ENCODE measurements at regions not wholly inside any gene's neighbourhood (a gene's known extent, or its start where the extent isn't known, plus 50 kb on each side); places are given as distances from the start of the nearest gene placed in this dataset.

DNA sequence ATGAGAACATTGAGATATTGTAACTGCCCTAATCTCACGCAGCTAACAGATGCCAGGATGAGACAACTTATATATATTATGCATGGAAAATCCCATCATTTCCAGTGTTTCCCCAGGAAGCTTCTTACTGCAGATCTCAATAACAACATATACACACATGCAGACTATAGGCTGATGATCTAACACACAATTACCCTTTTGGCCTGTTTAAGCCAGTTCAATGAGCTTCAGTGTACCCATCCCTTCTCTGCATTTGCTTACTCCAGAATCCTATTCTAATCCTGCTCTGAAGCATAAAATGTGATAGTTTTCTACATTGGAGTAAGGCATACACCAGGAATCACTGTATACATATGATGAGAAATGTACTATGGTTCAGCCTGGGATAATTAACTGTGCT lies 489.4 kb downstream of the SUCLA2 start:
- intact Hi-C loops (cut with micrococcal nuclease) = no loop called here
- Mint-ChIP-seq H3K27ac (no peak overlapping the region), H3K4me3 (no peak overlapping the region), H3K9me3 (peaks cover 12% of the 10 kb centered on the region), H3K4me1 (ENCODE audit: low read depth) (no peaks in the 10 kb centered on the region), H3K36me3 (no peaks in the 10 kb centered on the region), H3K27me3 (no peaks in the 10 kb centered on the region)
- DNase-seq = no peak
- ChIA-PET POLR2A (no interaction called here), CTCF (no interaction called here)

DNA sequence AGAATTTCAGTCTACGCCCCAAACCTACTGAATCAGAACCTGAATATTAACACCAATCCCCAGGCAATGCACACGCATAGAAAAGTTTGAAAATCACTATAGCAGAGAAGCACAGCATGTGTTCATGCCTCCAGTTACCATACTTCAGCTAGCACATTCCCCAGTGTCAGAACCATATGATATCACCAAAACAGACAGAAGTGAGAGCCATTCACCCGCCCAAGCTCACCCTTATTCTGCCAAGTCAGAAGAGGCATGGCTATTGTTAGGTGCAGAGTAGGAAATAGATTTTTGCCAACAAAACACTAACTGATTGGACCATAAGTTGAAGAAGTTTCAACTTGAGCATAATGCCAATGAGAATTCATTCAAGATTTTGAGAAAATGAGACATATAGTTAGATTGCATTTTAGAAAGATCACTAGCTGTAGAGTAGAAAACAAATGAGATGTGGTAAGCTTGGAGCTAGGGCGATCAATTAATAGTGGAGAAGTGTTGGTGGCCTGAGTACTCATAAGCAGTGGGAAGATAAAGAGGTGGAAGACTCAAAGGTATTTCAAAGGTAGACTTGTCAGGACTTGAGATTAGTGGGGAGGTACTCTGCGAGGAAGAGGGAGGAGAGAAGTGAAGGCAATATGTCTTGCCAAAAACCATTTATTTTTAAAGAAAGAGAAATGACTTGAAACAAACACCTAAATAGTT lies 492.4 kb downstream of the SUCLA2 start:
- Mint-ChIP-seq H3K36me3 (no peaks in the 10 kb centered on the region), H3K9me3 (no peaks in the 10 kb centered on the region), H3K4me3 (no peak overlapping the region), H3K4me1 (ENCODE audit: low read depth) (no peaks in the 10 kb centered on the region), H3K27me3 (no peaks in the 10 kb centered on the region), H3K27ac (no peak overlapping the region)
- no peak for DNase-seq
- ChIA-PET POLR2A (no interaction called here), CTCF (no interaction called here)
- intact Hi-C loops (cut with micrococcal nuclease) = no loop called here

DNA sequence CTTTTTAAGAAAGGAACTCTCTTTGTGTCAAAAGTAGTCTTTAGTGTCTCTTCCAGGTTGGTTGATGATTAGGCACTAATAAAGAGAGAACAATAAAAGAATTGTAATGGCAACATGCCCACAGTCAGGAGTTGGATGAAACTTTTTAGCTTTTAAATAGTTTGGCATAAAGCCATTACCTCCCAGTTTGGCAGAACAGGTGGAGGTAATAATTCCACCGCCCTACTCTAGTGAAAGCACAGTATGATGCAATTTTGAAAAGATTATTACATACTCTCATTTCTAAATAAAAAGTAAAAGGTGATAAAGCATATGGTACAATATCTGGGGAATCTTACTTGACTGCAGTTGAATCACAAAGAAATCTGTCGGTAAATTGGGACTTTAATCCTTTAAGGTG lies 497.6 kb downstream of the SUCLA2 start:
- intact Hi-C loops (cut with micrococcal nuclease) = no loop called here
- no peak for DNase-seq
- Mint-ChIP-seq H3K9me3 (no peaks in the 10 kb centered on the region), H3K4me3 (no peak overlapping the region), H3K27ac (no peak overlapping the region), H3K27me3 (no peaks in the 10 kb centered on the region), H3K4me1 (ENCODE audit: low read depth) (no peaks in the 10 kb centered on the region), H3K36me3 (no peaks in the 10 kb centered on the region)
- CTCF ChIA-PET = interaction anchor here (0.6 kb wide), 2 partner anchors 47 to 374 kb away, joined by 3 read pairs; no protein-coding TSS in a partner anchor
- POLR2A ChIA-PET = no interaction called here

DNA sequence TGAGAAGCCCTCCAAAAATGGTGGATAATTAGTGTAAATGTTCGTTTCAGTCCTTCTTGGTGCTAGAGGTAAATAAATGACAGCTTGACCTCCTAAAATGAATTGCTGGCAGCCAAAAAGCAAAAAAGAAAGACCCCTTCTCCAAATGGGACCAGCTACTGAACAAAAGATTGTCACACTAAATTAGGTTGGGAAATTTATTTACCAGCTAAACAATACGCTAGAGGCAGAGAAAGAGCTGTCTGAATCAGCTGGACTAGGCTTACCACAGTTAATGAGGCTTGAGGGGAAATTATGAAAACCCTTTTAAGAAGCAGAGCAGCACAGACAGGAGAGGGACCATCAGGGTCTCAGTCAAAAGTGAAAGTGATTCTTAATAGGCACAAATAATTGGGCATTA lies 498.9 kb downstream of the SUCLA2 start:
- Mint-ChIP-seq H3K4me1 (ENCODE audit: low read depth) (no peaks in the 10 kb centered on the region), H3K36me3 (no peaks in the 10 kb centered on the region), H3K27me3 (no peaks in the 10 kb centered on the region), H3K9me3 (no peaks in the 10 kb centered on the region), H3K27ac (no peak overlapping the region), H3K4me3 (no peak overlapping the region)
- DNase-seq = no peak
- ChIA-PET POLR2A (no interaction called here), CTCF (no interaction called here)
- intact Hi-C loops (cut with micrococcal nuclease) = no loop called here

DNA sequence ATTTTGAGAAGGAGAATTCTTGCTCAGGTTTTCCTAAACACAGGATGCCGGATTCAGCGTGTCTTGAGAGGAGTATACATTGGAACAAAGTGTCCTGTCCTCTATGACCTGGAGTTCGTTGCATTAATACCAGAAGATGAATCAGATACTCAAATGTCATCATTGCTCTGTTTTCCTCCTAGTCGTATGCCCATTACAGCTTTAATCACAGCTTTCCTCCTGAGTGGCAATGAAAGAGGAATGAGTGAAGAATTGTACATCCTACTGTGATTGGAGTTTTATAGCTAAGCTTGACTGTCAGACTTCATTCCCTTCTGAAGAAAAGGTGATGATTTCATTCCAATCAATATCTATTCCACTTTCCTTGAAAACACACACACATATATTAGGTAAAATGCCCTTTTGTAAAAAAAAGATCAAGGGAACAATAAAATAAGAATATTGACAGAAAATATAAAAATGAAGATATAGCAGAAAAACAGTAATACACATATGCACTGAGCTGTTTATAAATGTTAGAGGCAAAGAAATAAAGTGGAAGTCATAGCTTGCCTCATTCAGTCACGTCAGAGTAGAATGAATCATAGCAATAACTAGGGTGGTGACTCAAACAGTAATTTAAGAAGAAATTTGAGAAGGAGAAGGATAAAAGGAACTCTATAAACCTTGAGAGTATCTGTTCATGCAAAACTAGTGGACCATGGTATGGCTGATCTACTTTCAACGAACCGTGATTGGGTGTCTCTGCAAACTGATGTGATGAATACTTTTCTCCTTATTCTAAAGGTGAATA lies 501.5 kb downstream of the SUCLA2 start:
- no peaks in the 10 kb centered on the region for H3K27me3 Mint-ChIP-seq
- no peaks in the 10 kb centered on the region for H3K4me1 Mint-ChIP-seq (ENCODE audit: low read depth)
- H3K4me3 Mint-ChIP-seq = no peak overlapping the region
- POLR2A ChIA-PET = no interaction called here
- H3K36me3 Mint-ChIP-seq = no peaks in the 10 kb centered on the region
- intact Hi-C loops (cut with micrococcal nuclease) = no loop called here
- no peak for DNase-seq
- no peaks in the 10 kb centered on the region for H3K9me3 Mint-ChIP-seq
- no peak overlapping the region for H3K27ac Mint-ChIP-seq
- CTCF ChIA-PET = no interaction called here

DNA sequence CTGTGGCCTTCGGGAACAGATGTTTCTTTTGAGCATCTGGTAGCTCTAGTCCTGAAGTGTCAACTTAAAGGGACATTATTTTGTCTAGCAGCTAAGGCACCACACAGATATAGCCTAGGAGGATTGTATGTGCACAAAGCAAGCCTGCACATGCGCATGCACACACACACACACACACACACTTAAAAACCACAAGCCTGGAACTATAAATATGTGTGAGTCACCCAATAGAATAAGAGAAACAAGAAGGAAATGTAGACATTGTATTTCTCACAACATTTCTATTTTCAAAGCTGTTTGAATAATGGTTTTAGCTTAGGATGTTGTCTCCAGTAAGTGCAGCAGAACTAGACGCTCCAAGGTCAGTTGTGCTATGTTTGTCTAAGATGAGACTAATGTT lies 516.5 kb downstream of the SUCLA2 start:
- ChIA-PET POLR2A (no interaction called here), CTCF (no interaction called here)
- Mint-ChIP-seq H3K4me3 (no peak overlapping the region), H3K4me1 (ENCODE audit: low read depth) (no peaks in the 10 kb centered on the region), H3K27ac (no peak overlapping the region), H3K36me3 (no peaks in the 10 kb centered on the region), H3K27me3 (no peaks in the 10 kb centered on the region), H3K9me3 (peaks cover 3% of the 10 kb centered on the region)
- intact Hi-C loops (cut with micrococcal nuclease) = no loop called here
- no peak for DNase-seq

DNA sequence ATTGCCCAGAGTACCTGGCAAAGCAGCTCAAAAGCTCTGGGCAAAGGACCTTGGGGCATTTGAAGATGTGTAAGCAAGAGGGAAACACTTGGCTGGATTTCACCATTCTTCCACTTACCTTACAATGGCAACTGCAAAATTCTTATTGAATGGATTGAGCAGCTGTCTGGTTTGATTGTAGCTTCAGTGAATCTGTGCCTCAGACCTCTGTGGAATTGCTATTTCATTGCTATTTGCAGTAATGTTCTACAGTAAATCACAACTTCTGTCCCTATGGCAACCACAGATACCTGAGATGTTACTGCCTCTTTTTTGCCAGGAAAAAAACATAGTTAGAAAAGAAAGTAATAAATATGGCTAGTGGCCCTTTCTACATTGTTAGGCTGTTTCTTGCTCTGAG lies 519.5 kb downstream of the SUCLA2 start:
- Mint-ChIP-seq H3K36me3 (no peaks in the 10 kb centered on the region), H3K27me3 (no peaks in the 10 kb centered on the region), H3K9me3 (peaks cover 9% of the 10 kb centered on the region), H3K4me1 (ENCODE audit: low read depth) (no peaks in the 10 kb centered on the region), H3K4me3 (no peak overlapping the region), H3K27ac (no peak overlapping the region)
- ChIA-PET POLR2A (no interaction called here), CTCF (no interaction called here)
- no peak for DNase-seq
- intact Hi-C loops (cut with micrococcal nuclease) = no loop called here

DNA sequence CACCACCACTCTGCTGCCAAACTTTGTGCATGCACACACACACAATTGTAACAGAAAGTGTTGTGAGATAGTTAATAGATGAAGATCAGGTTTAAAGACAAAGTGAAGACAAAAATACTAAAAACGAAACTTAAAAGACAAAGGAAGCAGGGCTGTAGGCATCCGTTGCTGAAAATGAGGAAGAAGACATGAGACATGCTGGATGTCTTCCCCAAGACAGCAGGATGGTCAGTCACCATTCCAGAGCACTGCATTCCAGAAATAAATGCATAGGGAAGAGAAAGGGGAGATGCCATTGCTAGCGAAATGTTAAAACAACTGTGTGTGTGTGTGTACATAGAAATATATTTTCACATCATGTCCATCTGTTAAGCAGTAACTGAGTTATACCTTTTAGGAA lies 520.1 kb downstream of the SUCLA2 start:
- H3K4me1 Mint-ChIP-seq (ENCODE audit: low read depth) = no peaks in the 10 kb centered on the region
- POLR2A ChIA-PET = no interaction called here
- H3K9me3 Mint-ChIP-seq = peaks cover 9% of the 10 kb centered on the region
- CTCF ChIA-PET = no interaction called here
- H3K27ac Mint-ChIP-seq = no peak overlapping the region
- H3K4me3 Mint-ChIP-seq = no peak overlapping the region
- no peaks in the 10 kb centered on the region for H3K36me3 Mint-ChIP-seq
- H3K27me3 Mint-ChIP-seq = no peaks in the 10 kb centered on the region
- intact Hi-C loops (cut with micrococcal nuclease) = no loop called here
- DNase-seq = no peak

DNA sequence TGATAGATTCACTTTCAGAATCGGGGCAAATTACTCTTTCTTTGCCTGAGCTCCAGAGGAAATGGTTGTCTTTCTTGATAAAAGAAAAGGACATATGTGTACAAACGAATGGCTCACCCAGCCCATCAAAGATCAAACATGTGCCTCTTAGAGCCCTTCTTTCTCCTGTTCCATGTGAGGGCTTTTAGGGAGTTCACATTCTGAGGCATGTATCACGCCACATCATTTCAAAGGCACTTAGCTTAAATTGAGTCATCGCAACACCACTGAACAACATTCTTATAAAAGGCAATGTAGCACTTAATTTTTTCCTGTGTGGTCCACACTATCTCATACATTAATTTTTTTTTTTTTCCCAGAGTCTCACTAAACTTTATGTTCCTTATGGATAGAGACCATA lies 521.0 kb downstream of the SUCLA2 start:
- peaks cover 9% of the 10 kb centered on the region for H3K9me3 Mint-ChIP-seq
- H3K4me1 Mint-ChIP-seq (ENCODE audit: low read depth) = no peaks in the 10 kb centered on the region
- POLR2A ChIA-PET = no interaction called here
- no peak overlapping the region for H3K27ac Mint-ChIP-seq
- H3K4me3 Mint-ChIP-seq = no peak overlapping the region
- H3K36me3 Mint-ChIP-seq = no peaks in the 10 kb centered on the region
- H3K27me3 Mint-ChIP-seq = no peaks in the 10 kb centered on the region
- no peak for DNase-seq
- CTCF ChIA-PET = no interaction called here
- intact Hi-C loops (cut with micrococcal nuclease) = no loop called here

DNA sequence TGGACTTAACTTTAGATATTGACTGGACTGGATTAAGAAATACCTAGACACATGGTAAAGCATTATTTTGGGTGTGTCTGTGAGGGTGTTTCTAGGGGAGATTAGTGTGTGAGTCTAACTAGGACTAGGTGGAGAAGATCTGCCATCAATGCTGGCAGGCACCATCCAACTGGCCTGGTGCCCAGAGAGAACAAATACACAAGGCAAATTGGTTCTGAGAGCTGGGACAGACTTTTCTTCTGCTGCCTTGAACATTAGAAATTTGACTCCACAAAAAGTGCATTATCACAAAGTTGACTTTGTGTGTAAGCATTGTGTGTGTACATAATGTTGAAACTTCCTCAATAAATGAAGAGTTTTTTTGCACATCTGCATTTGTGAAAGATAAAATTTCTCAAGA lies 522.1 kb downstream of the SUCLA2 start:
- intact Hi-C loops (cut with micrococcal nuclease) = no loop called here
- Mint-ChIP-seq H3K27me3 (no peaks in the 10 kb centered on the region), H3K4me3 (no peak overlapping the region), H3K9me3 (peaks cover 9% of the 10 kb centered on the region), H3K36me3 (no peaks in the 10 kb centered on the region), H3K4me1 (ENCODE audit: low read depth) (no peaks in the 10 kb centered on the region), H3K27ac (no peak overlapping the region)
- ChIA-PET CTCF (no interaction called here), POLR2A (no interaction called here)
- no peak for DNase-seq

DNA sequence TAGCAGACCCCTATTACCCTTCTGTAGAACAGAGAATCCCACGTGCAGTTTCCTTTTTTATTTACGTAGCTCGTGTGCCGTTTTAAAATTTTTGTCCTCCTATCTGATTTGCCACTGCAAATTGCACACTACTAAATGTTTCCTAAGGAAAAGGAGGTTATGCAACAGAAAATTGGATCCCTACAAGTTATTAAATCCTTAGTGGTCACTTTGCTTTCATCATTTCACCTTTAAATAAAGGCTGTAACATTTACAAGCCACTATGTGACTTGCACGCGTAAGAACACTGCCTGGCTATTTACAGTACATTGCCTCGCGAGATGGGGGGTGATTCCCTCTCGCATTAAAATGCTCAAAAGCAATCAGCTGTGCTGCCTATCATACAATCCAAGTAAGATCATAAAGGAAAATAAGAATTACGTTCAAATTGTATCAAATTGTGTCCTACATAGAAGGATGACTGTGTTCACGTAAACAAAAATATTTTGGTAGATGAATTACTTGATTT lies 525.6 kb downstream of the SUCLA2 start:
- H3K27ac Mint-ChIP-seq = no peak overlapping the region
- ChIA-PET CTCF (no interaction called here), POLR2A (no interaction called here)
- no peaks in the 10 kb centered on the region for H3K36me3 Mint-ChIP-seq
- no peaks in the 10 kb centered on the region for H3K27me3 Mint-ChIP-seq
- peaks cover 13% of the 10 kb centered on the region for H3K9me3 Mint-ChIP-seq
- H3K4me3 Mint-ChIP-seq = no peak overlapping the region
- no peaks in the 10 kb centered on the region for H3K4me1 Mint-ChIP-seq (ENCODE audit: low read depth)
- DNase-seq = no peak
- intact Hi-C loops (cut with micrococcal nuclease) = no loop called here

DNA sequence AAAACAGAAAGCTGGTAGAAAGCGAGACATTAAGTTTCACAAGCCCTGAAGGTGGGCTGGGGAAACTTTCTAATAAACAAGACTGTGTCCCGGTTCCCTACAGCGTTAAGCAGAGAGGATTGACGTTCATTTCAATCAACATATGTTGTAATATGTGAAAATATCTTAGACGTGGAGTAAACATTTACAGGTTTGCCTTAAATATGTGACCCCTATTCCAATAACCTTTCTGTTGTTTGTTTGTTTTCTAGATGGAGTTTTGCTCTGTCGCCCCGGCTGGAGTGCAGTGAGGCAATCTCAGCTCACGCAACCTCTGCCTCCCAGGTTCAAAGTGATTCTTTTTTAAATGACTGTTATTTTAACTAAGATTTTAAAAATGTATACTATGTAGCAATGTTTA lies 526.2 kb downstream of the SUCLA2 start:
- Mint-ChIP-seq H3K27ac (no peak overlapping the region), H3K27me3 (no peaks in the 10 kb centered on the region), H3K9me3 (peaks cover 9% of the 10 kb centered on the region), H3K4me3 (no peak overlapping the region), H3K4me1 (ENCODE audit: low read depth) (no peaks in the 10 kb centered on the region), H3K36me3 (no peaks in the 10 kb centered on the region)
- ChIA-PET CTCF (no interaction called here), POLR2A (no interaction called here)
- intact Hi-C loops (cut with micrococcal nuclease) = no loop called here
- DNase-seq = no peak

DNA sequence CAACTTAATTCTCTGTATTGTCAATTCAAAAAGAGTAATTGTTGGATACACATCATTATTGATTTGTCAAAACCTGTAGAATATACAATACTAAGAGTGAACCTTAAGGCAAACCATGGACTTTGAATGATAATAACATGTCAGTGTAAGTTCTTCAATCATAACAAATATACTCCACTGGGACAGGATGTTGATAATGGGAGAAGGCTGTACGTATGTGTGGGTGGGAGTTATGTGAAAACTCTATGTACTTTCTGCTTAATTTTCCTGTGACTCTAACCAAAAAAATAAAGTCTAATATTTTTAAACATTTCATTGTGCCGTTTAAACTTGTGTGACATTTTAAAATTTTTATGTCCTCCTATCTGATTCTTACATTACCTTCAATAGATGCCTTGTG lies 526.7 kb downstream of the SUCLA2 start:
- Mint-ChIP-seq H3K4me1 (ENCODE audit: low read depth) (no peaks in the 10 kb centered on the region), H3K36me3 (no peaks in the 10 kb centered on the region), H3K4me3 (no peak overlapping the region), H3K27me3 (no peaks in the 10 kb centered on the region), H3K9me3 (peaks cover 9% of the 10 kb centered on the region), H3K27ac (no peak overlapping the region)
- ChIA-PET POLR2A (no interaction called here), CTCF (no interaction called here)
- intact Hi-C loops (cut with micrococcal nuclease) = no loop called here
- DNase-seq = no peak
